Thyroid gland (tissue), 4 donors: ENCODE measurements at regions not wholly inside any gene's neighbourhood (a gene's known extent, or its start where the extent isn't known, plus 50 kb on each side); places are given as distances from the start of the nearest gene placed in this dataset.

Source experiments
- POLR2A ChIP-seq, 2 donors: fragments of 450-650 bp; IDR thresholded peaks; one replicate each; pipeline ENCODE4 v1.6.1; 2017; ENCODE audit warnings: antibody characterized with exemption in 2 of 2, mild to moderate bottlenecking in 2 of 2, moderate library complexity in 1 of 2
- TF ChIP-seq, protein P1 (sequence below), 6 experiments: fragments of 200-600 bp in 3 of 6; fragments of 450-650 bp in 3 of 6; sonication (generic) in 3 of 6; IDR thresholded peaks; one replicate each; pipeline ENCODE4 v1.5.1; 2016 to 2019; ENCODE audit warnings: antibody characterized with exemption in 6 of 6, mild to moderate bottlenecking in 2 of 6, inconsistent platforms in 1 of 6, moderate library complexity in 1 of 6

DNA sequence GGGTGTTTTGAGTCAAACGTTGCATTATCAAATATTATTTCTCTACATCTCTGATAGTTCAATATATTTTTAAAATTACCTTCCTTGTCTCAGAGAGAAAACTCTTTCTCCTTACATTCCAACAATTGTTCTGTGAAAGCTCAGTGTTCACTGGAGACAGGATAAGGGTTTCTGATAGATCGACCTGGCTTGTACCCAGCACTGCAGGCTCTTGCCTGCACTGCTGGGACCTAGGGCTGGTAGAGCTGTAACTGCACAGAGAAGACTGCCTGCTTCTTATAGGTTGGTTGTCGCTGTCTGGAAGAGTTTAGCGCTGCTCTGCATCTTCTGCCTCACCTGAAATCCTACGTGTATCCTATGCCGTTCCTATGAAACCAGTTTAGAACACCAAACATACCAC is 249.9 kb upstream of the LRTM1 start:
- TF ChIP-seq, protein P1, sequence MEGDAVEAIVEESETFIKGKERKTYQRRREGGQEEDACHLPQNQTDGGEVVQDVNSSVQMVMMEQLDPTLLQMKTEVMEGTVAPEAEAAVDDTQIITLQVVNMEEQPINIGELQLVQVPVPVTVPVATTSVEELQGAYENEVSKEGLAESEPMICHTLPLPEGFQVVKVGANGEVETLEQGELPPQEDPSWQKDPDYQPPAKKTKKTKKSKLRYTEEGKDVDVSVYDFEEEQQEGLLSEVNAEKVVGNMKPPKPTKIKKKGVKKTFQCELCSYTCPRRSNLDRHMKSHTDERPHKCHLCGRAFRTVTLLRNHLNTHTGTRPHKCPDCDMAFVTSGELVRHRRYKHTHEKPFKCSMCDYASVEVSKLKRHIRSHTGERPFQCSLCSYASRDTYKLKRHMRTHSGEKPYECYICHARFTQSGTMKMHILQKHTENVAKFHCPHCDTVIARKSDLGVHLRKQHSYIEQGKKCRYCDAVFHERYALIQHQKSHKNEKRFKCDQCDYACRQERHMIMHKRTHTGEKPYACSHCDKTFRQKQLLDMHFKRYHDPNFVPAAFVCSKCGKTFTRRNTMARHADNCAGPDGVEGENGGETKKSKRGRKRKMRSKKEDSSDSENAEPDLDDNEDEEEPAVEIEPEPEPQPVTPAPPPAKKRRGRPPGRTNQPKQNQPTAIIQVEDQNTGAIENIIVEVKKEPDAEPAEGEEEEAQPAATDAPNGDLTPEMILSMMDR (IDR thresholded peaks at IDR 0.05), result no peak
- TF ChIP-seq POLR2A (IDR thresholded peaks at IDR 0.05), result no peak
